Liver (tissue), 8 donors: ENCODE measurements at regions not wholly inside any gene's neighbourhood (a gene's known extent, or its start where the extent isn't known, plus 50 kb on each side); places are given as distances from the start of the nearest gene placed in this dataset.

Experiments used
- DNase-seq: peaks from one replicate; pipeline ENCODE4 v3.0.0-alpha.2; 2017; ENCODE audit warnings: low spot score
- H3K27ac ChIP-seq, 2 donors: one replicate each; pipeline ENCODE4 v1.7.0; 2013; ENCODE audit warnings: inconsistent platforms in 2 of 2, low read length in 2 of 2, control low read depth in 1 of 2, low read depth in 1 of 2, mild to moderate bottlenecking in 1 of 2
- H3K27me3 ChIP-seq, 4 donors: one replicate each; pipeline versions ENCODE4 v1.6.1 to v1.7.0; 2013; ENCODE audit warnings: low read length in 3 of 4, inconsistent platforms in 1 of 4, mild to moderate bottlenecking in 1 of 4, moderate library complexity in 1 of 4; ENCODE audit not compliant: control insufficient read depth in 4 of 4, insufficient read depth in 4 of 4
- H3K36me3 ChIP-seq, 4 donors: one replicate each; pipeline versions ENCODE4 v1.6.1 to v1.7.0; 2013; ENCODE audit warnings: low read length in 3 of 4, mild to moderate bottlenecking in 3 of 4, low read depth in 1 of 4, moderate library complexity in 1 of 4; ENCODE audit not compliant: control insufficient read depth in 4 of 4, insufficient read depth in 3 of 4
- H3K4me1 ChIP-seq, 4 donors: one replicate each; pipeline versions ENCODE4 v1.6.1 to v1.7.0; 2013; ENCODE audit warnings: low read length in 3 of 4, mild to moderate bottlenecking in 3 of 4, moderate library complexity in 1 of 4; ENCODE audit not compliant: control insufficient read depth in 4 of 4, insufficient read depth in 4 of 4
- H3K4me3 ChIP-seq, 3 donors: one replicate each; pipeline versions ENCODE4 v1.6.1 to v1.7.0; 2013; ENCODE audit warnings: low read length in 3 of 3, control low read depth in 1 of 3, low read depth in 1 of 3, mild to moderate bottlenecking in 1 of 3
- H3K9ac ChIP-seq, 2 donors: one replicate each; pipeline ENCODE4 v1.7.0; 2013; ENCODE audit warnings: low read length in 2 of 2, mild to moderate bottlenecking in 2 of 2, moderate library complexity in 2 of 2, control low read depth in 1 of 2, low read depth in 1 of 2
- H3K9me3 ChIP-seq, 4 donors: one replicate each; pipeline versions ENCODE4 v1.6.1 to v1.7.0; 2013; ENCODE audit warnings: low read length in 3 of 4; ENCODE audit not compliant: control insufficient read depth in 4 of 4
- EGR1 ChIP-seq, 2 donors: IDR thresholded peaks; 2 replicates each; pipeline ENCODE4 v1.6.1; 2016 to 2018; ENCODE audit warnings: antibody characterized with exemption in 2 of 2, low read depth in 2 of 2
- FOXA1 ChIP-seq: IDR thresholded peaks from 2 replicates; pipeline ENCODE4 v1.6.1; 2016; ENCODE audit warnings: antibody characterized with exemption
- FOXA2 ChIP-seq: IDR thresholded peaks from 2 replicates; pipeline ENCODE4 v1.6.1; 2016; ENCODE audit warnings: antibody characterized with exemption
- GABPA ChIP-seq, 2 donors: IDR thresholded peaks in 1 of 2; conservative IDR thresholded peaks in 1 of 2; 2 replicates each; pipeline ENCODE4 v1.6.1; 2016; ENCODE audit warnings: antibody characterized with exemption in 2 of 2, mild to moderate bottlenecking in 1 of 2, moderate library complexity in 1 of 2
- HNF4A ChIP-seq, 2 donors: conservative IDR thresholded peaks; 2 replicates each; pipeline ENCODE4 v1.6.1; 2016; ENCODE audit warnings: antibody characterized with exemption in 2 of 2, mild to moderate bottlenecking in 2 of 2
- HNF4G ChIP-seq: IDR thresholded peaks from 2 replicates; pipeline ENCODE4 v1.6.1; 2016; ENCODE audit warnings: antibody characterized with exemption
- JUND ChIP-seq, 2 donors: IDR thresholded peaks; 2 replicates each; pipeline ENCODE4 v1.6.1; 2016; ENCODE audit warnings: antibody characterized with exemption in 2 of 2
- NR2F2 ChIP-seq: IDR thresholded peaks from 2 replicates; pipeline ENCODE4 v1.6.1; 2016; ENCODE audit warnings: antibody characterized with exemption
- RAD21 ChIP-seq, 2 donors: IDR thresholded peaks; 2 replicates each; pipeline ENCODE4 v1.6.1; 2016; ENCODE audit warnings: antibody characterized with exemption in 2 of 2, mild to moderate bottlenecking in 2 of 2
- RXRA ChIP-seq, 2 donors: IDR thresholded peaks; 2 replicates each; pipeline ENCODE4 v1.6.1; 2017 to 2018; ENCODE audit warnings: antibody characterized with exemption in 2 of 2, mild to moderate bottlenecking in 1 of 2
- SP1 ChIP-seq: IDR thresholded peaks from 2 replicates; pipeline ENCODE4 v1.6.1; 2018; ENCODE audit warnings: antibody characterized with exemption, mild to moderate bottlenecking
- TAF1 ChIP-seq: conservative IDR thresholded peaks from 2 replicates; pipeline ENCODE4 v1.6.1; 2016; ENCODE audit warnings: antibody characterized with exemption, mild to moderate bottlenecking
- WGBS: extraction: QIAGEN DNeasy Blood & Tissue Kit; methylation state at CpG from one replicate; pipeline ENCODE4 v1.1.7; 2013; 5-methylcytosine and 5-hydroxymethylcytosine counted together
- TF ChIP-seq, protein P1 (sequence below): IDR thresholded peaks from 2 replicates; pipeline ENCODE4 v1.6.1; 2016; ENCODE audit warnings: antibody characterized with exemption
- TF ChIP-seq, protein P2 (sequence below): IDR thresholded peaks from 2 replicates; pipeline ENCODE4 v1.6.1; 2016; ENCODE audit warnings: antibody characterized with exemption
- TF ChIP-seq, protein P3 (sequence below): fragments of 150-350 bp; IDR thresholded peaks from 2 replicates; pipeline ENCODE4 v1.5.1; 2017; ENCODE audit warnings: improper control_type of control experiment, low read depth, low read length; ENCODE audit not compliant: missing input control
- TF ChIP-seq, protein P4 (sequence below): IDR thresholded peaks from 2 replicates; pipeline ENCODE4 v1.6.1; 2016; ENCODE audit warnings: antibody characterized with exemption
- TF ChIP-seq, protein P5 (sequence below): IDR thresholded peaks from 2 replicates; pipeline ENCODE4 v1.6.1; 2016; ENCODE audit warnings: antibody characterized with exemption, mild to moderate bottlenecking
- donor health status: healthy.
- donor health status: healthy.
- donor health status: healthy.
- donor health status: healthy.
- donor health status: healthy.

DNA sequence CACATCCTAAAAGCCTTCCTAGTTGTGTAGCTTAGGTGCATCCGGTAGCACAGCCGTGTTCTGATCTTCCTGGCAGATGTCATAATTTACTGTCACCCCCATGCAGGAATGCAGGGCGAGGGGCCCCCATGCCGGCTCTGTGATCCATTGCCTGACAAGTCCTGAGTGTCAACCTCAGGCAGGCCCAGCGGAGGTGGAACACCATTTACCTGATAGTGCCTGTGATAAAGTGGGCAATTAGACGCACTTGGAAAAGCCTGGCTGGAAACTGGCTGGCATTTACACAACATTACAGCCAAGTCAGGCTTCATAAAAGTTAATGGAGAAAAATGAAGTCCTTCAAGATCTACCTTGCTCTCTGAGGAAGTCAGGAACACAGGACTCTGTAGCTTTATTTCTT lies 521.4 kb upstream of the JAG1 start:
- Histone ChIP-seq H3K9me3 (no peaks in the 10 kb centered on the region), H3K4me3 (no peak overlapping the region), H3K27ac (no peak overlapping the region), H3K4me1 (no peaks in the 10 kb centered on the region), H3K27me3 (no peaks in the 10 kb centered on the region), H3K9ac (no peak overlapping the region), H3K36me3 (no peaks in the 10 kb centered on the region)
- WGBS, result 86% methylated on average over 6 of the region's 6 CpGs
- TF ChIP-seq, protein P1, sequence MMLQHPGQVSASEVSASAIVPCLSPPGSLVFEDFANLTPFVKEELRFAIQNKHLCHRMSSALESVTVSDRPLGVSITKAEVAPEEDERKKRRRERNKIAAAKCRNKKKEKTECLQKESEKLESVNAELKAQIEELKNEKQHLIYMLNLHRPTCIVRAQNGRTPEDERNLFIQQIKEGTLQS, result no peak
- no peak for TF ChIP-seq JUND (IDR thresholded peaks at IDR 0.05)
- TF ChIP-seq, protein P2, sequence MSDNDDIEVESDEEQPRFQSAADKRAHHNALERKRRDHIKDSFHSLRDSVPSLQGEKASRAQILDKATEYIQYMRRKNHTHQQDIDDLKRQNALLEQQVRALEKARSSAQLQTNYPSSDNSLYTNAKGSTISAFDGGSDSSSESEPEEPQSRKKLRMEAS, result no peak
- no peak for TF ChIP-seq EGR1 (IDR thresholded peaks at IDR 0.05; ENCODE audit: low read depth in 2 of 2)
- TF ChIP-seq, protein P3, sequence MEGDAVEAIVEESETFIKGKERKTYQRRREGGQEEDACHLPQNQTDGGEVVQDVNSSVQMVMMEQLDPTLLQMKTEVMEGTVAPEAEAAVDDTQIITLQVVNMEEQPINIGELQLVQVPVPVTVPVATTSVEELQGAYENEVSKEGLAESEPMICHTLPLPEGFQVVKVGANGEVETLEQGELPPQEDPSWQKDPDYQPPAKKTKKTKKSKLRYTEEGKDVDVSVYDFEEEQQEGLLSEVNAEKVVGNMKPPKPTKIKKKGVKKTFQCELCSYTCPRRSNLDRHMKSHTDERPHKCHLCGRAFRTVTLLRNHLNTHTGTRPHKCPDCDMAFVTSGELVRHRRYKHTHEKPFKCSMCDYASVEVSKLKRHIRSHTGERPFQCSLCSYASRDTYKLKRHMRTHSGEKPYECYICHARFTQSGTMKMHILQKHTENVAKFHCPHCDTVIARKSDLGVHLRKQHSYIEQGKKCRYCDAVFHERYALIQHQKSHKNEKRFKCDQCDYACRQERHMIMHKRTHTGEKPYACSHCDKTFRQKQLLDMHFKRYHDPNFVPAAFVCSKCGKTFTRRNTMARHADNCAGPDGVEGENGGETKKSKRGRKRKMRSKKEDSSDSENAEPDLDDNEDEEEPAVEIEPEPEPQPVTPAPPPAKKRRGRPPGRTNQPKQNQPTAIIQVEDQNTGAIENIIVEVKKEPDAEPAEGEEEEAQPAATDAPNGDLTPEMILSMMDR, result no peak
- TF ChIP-seq NR2F2, result no peak
- TF ChIP-seq FOXA2, result no peak
- TF ChIP-seq, protein P4, sequence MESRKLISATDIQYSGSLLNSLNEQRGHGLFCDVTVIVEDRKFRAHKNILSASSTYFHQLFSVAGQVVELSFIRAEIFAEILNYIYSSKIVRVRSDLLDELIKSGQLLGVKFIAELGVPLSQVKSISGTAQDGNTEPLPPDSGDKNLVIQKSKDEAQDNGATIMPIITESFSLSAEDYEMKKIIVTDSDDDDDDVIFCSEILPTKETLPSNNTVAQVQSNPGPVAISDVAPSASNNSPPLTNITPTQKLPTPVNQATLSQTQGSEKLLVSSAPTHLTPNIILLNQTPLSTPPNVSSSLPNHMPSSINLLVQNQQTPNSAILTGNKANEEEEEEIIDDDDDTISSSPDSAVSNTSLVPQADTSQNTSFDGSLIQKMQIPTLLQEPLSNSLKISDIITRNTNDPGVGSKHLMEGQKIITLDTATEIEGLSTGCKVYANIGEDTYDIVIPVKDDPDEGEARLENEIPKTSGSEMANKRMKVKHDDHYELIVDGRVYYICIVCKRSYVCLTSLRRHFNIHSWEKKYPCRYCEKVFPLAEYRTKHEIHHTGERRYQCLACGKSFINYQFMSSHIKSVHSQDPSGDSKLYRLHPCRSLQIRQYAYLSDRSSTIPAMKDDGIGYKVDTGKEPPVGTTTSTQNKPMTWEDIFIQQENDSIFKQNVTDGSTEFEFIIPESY, result no peak
- TF ChIP-seq TAF1, result no peak
- no peak for TF ChIP-seq FOXA1
- TF ChIP-seq SP1, result no peak
- TF ChIP-seq, protein P5, sequence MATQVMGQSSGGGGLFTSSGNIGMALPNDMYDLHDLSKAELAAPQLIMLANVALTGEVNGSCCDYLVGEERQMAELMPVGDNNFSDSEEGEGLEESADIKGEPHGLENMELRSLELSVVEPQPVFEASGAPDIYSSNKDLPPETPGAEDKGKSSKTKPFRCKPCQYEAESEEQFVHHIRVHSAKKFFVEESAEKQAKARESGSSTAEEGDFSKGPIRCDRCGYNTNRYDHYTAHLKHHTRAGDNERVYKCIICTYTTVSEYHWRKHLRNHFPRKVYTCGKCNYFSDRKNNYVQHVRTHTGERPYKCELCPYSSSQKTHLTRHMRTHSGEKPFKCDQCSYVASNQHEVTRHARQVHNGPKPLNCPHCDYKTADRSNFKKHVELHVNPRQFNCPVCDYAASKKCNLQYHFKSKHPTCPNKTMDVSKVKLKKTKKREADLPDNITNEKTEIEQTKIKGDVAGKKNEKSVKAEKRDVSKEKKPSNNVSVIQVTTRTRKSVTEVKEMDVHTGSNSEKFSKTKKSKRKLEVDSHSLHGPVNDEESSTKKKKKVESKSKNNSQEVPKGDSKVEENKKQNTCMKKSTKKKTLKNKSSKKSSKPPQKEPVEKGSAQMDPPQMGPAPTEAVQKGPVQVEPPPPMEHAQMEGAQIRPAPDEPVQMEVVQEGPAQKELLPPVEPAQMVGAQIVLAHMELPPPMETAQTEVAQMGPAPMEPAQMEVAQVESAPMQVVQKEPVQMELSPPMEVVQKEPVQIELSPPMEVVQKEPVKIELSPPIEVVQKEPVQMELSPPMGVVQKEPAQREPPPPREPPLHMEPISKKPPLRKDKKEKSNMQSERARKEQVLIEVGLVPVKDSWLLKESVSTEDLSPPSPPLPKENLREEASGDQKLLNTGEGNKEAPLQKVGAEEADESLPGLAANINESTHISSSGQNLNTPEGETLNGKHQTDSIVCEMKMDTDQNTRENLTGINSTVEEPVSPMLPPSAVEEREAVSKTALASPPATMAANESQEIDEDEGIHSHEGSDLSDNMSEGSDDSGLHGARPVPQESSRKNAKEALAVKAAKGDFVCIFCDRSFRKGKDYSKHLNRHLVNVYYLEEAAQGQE, result no peak
- TF ChIP-seq RXRA (IDR thresholded peaks at IDR 0.05), result no peak
- no peak for TF ChIP-seq HNF4A (conservative IDR thresholded peaks at IDR 0.05)
- TF ChIP-seq GABPA (IDR thresholded peaks at IDR 0.05 in 1 of 2, conservative IDR thresholded peaks at IDR 0.05 in 1 of 2), result no peak
- TF ChIP-seq HNF4G, result no peak
- no peak for TF ChIP-seq RAD21 (IDR thresholded peaks at IDR 0.05)
- DNase-seq, result no peak
